ELF-1 (cell line): ENCODE measurements at regions not wholly inside any gene's neighbourhood (a gene's known extent, or its start where the extent isn't known, plus 50 kb on each side); places are given as distances from the start of the nearest gene placed in this dataset.

Experiments
- DNase-seq: peaks from one replicate; pipeline ENCODE4 v3.0.0-alpha.2; 2016; ENCODE audit warnings: low read depth, low spot score

- no peak for DNase-seq
Observed at GRCh38 chr5:128667152-128667551, 129.1 kb upstream of the FBN2 start.

GRCh38 chr5:128667751-128668150 is 129.7 kb upstream of the FBN2 start:
- no peak for DNase-seq

DNA sequence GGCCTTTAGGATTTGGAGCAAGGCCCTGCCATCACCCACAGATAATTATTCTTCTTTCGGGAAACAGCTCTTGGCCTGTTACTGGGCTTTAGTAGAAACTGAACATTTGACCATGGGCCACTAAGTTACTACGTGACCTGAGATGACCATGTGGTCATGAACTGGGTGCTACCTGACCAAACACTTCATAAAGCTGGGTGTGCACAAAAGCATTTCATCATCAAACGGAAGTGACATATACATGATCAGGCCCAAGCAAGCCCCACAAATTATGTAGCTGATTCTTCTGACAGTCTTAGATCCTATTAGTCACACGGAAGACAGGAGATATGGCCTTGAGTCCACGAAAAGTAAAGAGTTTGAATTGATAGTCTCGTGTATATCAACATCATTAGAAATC is 130.9 kb upstream of the FBN2 start:
- no peak for DNase-seq

GRCh38 chr5:128669803-128670202 is 131.8 kb upstream of the FBN2 start:
- no peak for DNase-seq

DNA sequence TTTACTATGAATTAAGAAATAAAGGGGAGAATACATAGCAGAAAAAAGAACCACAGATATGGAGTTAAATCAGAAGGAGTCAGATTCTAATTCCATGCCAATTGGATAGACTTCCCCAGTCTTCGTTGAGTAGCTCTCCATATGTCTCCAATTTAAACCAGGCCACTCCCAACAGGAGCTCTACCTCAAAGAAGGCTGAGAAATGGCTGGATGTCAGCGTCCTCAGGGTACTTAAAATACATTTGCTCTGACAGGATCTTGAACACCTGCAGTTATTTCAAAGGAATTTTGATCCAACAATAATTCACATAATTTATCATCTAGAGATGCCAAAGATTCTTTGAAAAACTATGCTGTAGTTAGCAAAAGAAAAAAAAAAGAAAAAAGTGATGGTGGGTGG is 133.9 kb upstream of the FBN2 start:
- no peak for DNase-seq

GRCh38 chr5:128673000-128673399 is 135.0 kb upstream of the FBN2 start:
- no peak for DNase-seq

DNA sequence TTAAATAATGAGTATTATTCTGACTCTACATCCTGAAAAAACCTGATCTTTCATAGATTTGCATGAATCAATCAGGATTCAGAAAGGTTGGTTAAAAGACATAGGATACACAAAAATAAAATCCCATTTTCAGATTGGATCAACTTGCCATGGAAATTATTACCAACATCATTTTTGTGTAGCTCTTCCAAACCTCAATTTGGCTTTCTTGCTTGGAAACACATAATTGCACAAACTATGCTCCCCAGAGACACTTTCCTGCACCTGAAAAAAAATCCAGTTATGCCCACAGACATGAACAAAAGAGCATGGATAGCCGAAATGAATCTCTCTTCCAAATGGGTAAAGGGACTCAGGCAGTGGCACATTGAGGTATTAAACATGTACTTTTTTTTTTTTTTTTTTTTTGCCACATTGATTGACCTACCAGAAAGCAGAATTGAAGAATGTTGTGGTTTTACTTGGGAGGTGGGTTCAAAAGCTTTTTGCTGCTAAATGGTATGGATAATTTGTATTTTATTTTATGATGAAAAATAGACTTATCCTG is 135.4 kb upstream of the FBN2 start:
- no peak for DNase-seq

- DNase-seq: peak; percentile 12
Observed at GRCh38 chr5:128673970-128674369, 135.9 kb upstream of the FBN2 start.

DNA sequence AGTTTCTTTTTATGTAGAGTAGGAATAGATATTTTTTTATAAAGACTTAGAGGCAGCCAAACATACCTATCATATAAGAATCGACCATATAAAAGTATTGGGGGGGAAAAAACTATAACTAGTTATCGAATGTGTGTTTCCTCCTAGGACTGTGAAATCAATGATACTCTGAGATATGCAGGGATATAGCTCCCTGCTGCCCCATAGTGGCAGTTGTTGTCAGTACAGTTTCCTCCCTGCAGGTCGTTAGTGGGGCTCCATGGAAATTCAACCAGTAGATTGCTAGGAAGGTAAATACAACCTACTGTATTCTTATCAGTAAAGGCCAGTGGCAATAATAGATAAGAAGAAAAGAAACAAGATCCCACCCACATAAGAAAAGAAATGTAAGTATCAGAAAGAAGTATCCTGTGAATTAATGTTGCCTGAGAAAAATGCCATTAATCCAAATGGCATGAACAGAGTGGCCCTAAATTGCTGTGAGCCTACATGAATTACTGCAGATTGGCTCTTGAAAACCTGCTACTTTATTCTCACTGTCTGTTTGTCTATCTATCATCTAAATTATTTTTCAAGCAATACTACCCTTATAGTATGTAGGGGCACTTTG is 136.9 kb upstream of the FBN2 start:
- peak; percentile 49 for DNase-seq

DNA sequence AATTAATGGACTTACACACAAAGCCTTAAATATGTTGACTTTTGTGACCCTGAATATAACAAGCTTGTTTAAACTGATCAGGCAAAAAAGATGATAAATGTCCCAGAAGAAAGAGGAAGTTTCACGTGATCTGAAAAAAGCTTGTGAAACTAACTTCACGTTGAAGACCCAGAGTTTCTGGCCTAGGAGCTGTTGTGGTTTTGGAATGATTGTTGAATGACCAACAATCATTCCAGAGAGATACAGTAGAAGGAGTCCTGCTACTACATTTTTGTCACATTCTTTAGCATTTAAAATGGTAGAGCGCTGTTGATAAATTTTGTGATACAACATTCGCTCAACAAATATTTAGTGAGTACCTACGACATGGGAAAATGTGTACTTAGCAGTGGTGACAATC is 143.1 kb upstream of the FBN2 start:
- DNase-seq: no peak

- peak; percentile 49 for DNase-seq
Observed at GRCh38 chr5:128681764-128682592, 143.9 kb upstream of the FBN2 start.

DNA sequence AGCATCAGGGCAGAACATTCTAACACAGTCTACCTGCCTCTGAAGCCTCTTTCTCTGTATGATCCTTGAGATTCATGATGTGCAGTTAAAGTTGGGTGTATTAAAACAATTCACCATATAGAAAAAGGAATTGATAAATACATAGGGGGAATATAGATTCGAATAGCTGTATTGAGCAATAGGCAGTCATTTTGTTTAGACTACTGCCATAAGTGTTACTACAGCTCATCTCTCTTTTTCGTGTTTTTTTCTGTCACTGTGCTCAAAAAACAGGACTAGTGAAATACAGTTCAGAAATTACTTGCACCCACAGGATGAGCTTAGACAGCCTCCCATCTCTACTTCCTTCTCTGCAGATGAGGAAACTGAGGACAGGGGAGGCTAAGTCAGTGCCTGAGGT is 144.6 kb upstream of the FBN2 start:
- no peak for DNase-seq

- no peak for DNase-seq
Observed at GRCh38 chr5:128684961-128685360, 146.9 kb upstream of the FBN2 start.

GRCh38 chr5:128687930-128688329 is 149.9 kb upstream of the FBN2 start:
- no peak for DNase-seq

DNA sequence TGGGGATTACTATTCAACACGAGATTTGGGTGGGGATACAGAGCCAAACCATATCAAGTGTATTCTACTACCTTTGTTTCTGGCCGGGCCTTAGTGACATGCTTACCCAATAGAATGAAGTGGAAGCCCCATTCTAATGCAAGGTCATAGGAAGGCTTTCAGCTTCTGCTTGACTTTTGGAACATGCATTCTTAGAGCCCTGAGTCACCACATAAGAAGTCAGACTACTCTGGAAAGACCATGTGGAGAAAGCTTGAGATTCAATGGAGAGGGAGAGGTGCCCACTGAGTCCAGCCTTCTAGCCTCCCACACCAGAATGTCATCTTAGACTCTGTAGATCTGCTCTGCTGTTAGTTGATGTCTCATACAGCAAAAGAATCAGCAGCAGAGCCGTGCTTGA is 155.7 kb upstream of the FBN2 start:
- no peak for DNase-seq

DNA sequence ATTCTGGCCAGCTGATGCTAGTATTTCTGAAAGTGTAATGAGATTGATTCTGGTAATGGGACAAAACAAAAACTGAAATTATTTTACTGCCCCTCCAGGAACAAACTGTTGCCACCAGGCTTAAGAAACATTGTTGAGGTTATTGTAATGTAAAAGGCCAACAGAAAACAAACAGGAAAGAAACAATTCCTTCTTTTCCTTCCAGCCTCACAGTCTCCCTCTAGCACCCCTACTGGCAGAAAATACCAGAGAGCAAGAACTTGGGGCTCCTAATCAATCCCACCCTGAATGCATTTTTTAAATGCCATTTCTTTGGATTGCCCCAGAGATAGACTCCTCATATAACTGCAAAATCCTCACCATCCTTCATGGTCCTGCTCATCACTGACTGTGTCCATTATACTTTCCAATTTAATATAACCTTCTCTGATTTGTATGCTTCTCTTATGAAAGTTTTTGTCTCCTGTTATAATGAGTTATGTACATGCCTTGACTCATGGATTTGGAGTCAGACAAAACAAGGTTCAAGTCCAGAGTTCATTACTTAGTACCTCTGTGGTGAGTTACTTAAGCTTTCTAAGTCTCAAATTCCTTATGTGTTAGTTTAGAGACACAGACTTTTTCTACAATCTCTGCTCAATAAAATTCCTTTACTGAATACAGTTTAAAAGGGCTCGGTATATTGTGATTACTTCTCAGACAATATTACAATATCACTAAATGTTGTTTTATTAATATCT is 157.9 kb upstream of the FBN2 start:
- no peak for DNase-seq

GRCh38 chr5:128701301-128701700 is 163.3 kb upstream of the FBN2 start:
- no peak for DNase-seq

- no peak for DNase-seq
Observed at GRCh38 chr5:128703322-128703721, 165.3 kb upstream of the FBN2 start.

DNA sequence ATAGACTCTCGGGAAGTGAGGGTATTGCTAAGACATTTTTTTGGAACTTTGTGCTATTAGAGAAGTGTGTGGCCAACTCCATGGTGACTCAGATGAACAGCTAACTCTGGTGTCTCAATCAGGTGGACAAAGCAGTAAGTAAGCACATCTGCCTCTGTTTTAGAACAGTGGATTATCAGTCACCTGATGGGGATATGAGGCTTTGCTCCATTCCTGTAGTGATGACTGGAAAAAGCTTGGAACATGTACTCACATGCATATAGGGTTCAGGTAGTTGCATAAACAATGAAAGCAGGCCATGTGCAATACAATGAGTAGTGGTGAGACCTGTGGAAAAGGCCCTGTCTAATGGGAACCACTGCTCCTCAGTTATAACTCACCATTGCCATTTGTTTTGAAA is 168.2 kb upstream of the FBN2 start:
- no peak for DNase-seq

GRCh38 chr5:128708841-128709240 is 170.8 kb upstream of the FBN2 start:
- DNase-seq: no peak

DNA sequence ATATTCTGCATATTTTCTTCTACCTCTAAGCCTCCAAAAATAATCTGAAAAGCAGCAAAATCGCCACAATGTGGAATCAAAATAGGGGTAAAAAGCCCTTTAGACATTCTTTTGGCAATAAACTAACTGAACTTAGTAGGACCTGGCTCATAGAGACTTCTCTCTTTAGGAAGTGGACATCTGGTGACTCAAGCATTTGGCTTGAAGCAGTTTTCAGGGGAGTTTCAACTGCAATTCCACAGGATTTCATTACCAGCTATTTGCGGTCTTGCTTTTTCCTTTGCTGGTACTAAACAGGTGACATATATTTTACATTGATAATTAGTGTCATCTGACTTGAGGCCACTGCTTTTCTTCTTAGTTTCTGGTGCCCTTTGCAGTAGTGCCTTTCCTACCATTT is 173.2 kb upstream of the FBN2 start:
- DNase-seq: no peak

DNA sequence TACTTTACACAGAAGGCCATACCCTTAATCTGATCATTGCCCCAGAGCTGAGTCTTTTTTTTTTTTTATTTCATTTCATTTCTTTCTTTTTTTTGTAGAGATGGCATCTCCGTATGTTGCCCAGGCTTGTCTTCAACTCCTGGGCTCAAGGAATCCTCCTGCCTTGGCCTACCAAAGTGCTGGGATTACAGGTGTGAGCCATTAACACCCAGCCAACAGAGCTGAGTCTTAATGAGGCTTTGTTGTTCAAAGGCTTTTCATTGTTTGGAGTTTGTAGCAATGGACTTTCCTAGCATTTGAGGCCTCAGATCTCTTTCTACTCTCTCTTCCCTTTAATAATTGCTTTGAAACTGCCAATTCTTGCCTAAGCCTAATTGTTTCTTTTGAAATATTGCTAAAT is 176.5 kb upstream of the FBN2 start:
- DNase-seq: no peak
